Right lung (tissue), 2 donors: ENCODE measurements at regions not wholly inside any gene's neighbourhood (a gene's known extent, or its start where the extent isn't known, plus 50 kb on each side); places are given as distances from the start of the nearest gene placed in this dataset.
"Not testable (repeated sequence)": the region's sequence is repeated elsewhere in the genome, so short reads cannot be mapped to it uniquely, and the experiment has no call there.

Experiments
- DNase-seq, 2 donors: peaks; one replicate each; pipeline ENCODE4 v3.0.0-alpha.2; 2013

DNA sequence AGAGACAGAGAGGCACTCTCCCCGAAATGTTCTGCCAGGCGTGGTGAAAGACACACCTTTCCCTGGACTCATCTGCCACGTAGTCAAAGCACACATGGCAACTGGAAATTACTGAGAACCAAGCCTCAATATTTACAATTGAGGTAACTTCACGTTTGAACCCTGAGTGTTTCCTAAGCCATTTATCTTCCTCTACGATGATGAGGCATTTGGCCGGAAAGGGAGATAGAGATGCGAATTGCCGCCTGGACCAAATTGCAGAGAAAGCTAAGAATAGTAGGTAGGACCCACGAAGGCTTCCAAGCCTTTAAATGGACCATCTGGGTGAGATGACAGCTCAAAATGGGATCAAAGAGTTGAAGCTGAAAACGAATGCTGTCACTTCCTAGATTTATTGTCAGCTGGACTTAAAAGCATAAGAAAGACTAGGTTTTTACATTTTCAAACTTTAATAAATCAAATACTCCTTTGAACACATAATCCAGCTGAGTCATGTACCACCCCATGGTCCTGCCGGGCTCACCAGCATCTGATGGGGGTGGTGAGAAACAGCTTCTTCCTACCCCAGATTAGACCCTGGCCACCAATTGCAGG, 135.6 kb upstream of the LYZL2 start:
- no peak for DNase-seq

DNA sequence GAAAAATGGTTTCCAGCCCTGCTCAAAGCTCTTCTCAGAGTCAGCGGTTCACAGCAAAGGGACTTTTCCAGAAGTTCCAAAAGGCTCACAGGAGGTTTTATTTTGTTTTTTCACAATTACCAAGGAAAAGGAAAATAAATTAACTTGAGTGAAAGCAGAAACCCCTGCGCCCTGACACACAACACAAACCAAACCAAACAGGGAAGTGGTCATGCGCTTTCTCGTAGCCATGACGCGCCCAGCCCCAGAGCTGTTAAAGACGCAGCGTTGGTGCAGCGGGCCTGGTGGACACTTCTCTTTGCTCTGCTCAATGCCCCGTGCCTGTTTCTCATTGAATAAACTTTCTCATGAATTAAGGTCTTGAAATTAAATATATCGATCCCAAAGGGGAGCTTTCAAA, 134.4 kb upstream of the LYZL2 start:
- DNase-seq, result no peak

DNA sequence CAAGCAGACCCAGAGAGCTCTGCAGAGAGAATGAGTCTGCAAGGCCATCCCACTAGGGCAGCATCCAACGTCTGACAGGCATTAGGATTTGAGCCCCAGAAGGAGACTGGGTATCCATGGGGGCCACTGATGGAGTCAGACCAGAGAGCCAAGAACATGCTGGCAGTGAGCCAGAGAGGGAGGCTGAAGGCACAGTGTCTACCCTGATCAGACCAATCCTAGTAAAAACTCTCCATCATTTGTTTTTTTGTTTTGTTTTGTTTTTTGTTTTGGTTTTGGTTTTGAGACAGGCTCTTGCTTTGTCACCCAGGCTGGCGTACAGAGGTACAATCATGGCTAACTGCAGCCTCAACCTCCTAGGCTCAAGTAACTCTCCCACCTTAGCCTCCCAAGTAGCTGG, 133.1 kb upstream of the LYZL2 start:
- no peak for DNase-seq

DNA sequence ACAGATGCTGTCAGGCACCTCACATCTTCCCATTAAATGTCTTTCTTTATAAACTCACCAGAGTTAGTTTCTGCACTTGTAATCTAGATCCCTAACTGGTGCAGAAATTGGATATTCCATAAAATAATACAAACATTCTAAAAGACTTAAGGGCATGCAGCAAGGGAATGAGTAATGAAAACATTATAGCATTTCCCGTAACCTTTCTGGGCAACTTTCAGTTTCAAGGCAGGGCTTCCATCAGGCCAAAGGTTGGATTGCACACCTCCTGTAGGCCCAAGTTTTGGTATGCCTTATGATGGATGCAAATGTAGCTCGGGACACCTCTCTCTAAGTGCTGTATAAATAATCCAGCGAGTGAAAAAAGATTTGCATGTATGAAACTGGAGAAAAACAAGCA, 129.9 kb upstream of the LYZL2 start:
- DNase-seq, result no peak

DNA sequence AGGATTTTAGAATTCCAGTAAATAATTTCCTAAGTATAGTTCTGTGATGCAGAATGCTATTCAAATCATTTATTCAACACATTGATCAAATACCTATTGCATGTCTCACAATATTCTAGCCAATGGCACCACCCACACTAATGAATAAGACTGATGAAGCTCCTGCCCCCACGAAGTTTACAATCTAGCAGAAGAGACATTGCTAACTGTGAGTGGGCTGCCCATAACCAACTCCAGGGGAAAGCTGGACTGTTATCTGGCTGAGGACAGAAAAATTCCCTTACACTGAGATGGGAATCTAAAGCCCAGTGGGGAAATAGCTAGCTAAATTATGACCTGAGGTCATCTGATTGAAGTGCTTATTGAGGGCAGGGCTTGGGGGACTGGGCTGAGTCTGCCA, 128.8 kb upstream of the LYZL2 start:
- DNase-seq, result no peak

DNA sequence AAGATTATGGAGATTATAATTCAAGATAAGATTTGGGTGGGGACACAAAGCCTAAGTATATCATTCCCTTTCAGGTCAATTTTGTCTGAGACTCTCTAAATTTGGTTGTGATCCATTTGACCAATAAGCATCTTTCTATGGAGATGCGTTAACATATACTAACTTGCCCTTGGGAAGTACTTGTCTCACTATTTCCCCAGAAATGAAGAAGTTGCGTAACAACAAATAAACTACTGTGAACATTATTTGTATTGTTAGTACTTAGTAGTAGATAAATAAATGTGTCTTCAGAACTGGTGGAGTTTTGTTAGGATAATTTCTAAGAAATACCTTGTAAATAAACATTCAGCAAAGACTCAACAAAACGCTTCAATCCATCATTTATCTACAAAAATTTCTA, 127.3 kb upstream of the LYZL2 start:
- DNase-seq, result no peak

DNA sequence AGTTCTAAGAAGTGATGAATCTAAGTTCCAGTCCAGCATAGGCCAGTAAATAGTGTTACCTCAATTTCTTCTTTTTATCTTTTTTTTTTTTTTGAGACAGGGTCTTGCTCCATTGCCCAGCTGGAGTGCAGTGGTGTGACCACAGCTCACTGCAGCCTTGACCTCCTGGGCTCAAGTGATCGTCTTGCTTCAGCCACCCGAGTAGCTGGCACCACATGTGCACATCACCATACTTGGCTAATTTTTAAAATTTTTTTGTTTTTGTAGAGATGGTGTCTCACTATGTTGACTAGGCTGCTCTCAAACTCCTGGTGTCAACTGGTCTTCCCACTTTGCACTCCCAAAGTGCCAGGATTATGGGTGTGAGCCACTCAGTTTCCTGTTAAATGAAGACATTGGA, 126.6 kb upstream of the LYZL2 start:
- DNase-seq, result no peak

DNA sequence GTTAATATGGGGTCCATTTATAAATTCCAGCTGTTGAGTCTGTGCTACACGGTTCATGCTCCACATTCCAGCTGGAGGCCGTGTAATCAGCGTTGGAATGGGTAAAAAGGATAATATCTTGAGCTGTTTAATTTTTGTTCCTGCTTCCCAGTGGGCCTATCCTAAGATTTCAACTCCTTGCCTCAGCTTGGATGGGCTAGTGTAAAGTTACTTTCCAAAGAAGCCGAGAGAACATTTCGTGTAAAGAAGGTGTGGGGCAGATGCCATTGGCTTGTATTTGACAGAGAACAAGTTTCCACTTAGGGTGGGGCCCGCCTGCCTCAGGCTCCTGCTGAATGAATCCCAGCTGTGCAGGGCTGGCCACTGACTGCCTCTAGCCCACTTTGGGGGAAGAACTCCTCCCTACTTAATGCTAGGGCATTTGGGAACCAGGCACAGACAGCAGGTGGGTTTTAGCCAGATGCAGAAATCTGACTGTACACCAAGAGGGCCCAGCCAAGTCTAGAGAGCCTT, 125.9 kb upstream of the LYZL2 start:
- no peak for DNase-seq

DNA sequence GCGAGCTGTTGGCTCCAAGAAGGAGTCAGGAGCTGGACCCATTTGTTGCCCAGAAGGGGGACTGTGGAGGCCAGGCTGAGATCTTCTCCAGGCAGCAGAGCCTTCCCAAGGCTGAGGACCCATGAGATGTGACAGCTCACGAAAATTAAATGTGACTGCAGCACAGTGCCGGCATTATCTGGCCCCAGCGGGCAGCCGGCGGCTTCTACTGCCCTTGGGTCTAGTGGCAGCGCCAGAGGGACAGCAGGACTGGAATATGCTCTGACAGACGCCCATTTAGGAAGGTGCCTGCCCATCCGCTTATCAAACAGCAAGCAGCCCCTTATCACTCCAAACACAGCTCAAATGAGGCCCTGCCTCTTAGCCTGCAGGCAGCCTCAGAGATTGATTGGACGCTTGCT, 122.9 kb upstream of the LYZL2 start:
- DNase-seq, result no peak

DNA sequence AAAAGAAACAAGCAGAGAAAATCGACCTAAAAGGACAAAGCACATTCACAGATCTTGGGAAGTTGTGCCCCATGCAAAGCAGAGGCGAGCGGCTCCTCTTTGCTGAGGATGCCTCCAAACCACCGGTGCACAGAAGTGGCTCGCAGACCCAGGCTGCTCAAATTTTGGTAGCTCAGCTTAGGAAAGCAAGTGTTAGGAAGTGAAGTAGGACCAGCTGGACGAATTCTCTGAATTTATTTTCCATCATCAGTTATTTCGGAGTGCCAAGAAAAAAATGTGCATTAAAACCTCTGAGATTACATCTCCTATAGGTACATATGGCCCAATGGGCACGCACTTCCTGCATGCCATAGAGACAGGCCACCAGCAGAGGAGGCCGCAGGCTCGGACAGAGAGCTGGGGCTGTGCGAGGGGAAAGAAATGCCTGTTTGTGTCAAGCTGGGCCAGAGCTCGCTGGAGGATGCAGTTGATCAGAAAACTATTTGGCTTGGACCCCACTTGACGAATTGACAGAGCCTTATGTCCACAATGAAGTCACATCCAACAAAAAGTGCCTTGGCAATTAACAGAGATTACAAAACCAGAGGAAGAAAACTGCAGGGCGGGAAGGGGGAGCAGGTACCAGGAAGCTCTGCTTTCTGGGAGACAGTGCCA, 122.3 kb upstream of the LYZL2 start:
- DNase-seq, result peak; percentile 23 to 26

DNA sequence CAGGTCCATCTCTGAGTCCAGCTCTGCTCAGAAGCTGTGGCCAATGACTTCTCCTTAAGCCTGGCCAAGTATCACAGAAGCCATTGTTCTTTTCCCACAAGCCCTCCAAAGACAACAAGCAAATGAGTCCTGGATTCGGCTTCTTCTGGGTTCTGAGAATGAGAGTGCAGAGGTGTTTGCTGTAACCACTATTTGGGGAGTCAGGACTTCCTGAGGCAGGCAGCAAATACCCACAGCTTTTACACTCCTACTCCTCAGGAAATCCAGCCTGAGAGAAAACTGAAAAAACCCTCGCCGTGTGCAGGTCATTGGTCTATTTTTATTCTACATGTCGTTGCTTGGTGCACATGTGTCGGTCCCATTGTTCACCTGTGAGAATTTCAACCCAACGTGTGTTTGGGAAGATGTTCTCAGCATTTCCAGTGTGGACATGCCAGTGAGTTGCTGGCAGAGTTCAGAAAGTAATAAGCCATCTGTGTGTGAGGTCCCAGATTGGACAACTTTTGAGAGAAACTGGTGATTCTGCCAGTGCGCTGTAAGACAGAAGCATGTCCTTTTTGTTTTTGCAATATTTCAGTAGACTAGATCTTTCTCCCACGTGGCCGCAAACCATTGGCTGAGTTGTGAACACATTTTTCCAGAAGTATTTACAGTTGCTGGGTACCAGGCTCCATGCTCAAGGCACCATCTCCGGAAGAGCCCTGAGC, 121.6 kb upstream of the LYZL2 start:
- DNase-seq, result no peak

DNA sequence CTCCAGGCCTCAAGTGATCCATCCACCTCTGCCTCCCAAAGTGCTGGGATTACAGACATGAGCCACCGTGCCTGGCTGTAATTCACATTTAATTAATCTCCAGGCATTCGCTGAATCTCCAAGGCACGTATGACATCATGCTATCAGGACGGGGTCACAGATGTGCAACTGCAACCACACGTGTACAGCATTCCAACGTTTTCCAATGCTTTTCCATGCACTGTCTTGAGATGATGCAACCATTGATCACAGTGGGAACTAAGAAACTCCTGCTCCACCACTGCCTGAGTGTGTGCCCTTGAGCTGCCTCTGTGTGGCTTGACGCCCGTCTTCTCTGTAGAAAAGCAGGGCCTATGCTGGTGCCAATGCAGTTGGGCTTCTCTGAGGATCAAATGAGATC, 119.8 kb upstream of the LYZL2 start:
- no peak for DNase-seq

DNA sequence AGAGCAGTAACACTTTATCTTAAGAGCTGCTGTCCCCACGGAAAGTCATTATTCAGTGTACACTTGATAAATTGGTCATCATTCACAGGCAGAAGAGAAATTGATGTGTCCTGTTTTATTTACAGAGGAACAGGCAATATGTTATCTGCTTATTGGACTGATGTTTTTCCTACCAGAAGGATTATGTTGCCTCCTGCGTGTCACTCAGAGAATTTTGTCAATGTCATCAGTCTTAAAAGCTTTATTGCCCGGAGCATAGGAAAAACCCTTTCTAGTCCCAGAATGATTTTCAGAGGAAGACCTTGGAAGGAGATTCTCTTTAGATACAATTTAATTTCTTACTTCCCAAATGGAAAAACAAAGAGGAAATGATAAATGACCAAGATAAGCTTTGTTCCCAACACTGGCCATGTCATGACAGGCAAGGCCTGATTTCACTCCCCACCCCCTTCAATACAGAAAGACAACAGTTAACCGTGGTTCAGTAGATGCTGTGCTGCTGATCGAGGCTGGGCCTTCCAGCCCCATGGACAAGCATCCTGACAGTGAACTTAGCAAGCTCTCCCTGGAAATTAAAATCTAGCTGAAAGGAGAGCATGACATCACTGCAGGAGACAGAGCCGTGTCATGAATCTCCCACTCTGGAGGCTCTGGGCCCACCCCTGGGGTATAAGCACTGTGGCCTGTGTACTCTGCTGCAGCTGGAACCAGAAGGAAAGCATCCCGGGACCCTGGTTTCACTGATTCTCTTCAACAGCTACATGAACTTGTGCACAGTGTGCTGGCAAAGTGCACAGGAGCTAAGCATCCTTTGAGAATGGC, 118.8 kb upstream of the LYZL2 start:
- no peak for DNase-seq

DNA sequence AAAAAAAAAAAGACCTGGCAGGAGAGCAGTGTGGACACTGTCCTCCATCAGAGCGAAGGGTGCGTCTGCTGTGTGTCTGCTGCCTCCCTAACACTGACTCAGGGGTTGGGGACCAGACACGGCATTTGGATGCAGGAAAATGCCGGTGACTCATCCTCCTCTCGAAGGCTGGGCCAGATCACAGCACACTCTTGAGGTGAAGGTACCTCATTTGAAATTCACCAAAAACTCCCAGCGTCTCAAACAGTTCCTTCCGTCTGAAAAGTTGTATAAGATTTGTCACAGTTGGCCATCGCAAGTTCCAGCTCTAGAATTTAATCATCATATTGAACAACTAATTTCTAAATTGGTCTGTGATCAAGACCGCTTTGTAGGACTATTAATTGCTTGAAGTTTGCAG, 118.1 kb upstream of the LYZL2 start:
- no peak for DNase-seq

DNA sequence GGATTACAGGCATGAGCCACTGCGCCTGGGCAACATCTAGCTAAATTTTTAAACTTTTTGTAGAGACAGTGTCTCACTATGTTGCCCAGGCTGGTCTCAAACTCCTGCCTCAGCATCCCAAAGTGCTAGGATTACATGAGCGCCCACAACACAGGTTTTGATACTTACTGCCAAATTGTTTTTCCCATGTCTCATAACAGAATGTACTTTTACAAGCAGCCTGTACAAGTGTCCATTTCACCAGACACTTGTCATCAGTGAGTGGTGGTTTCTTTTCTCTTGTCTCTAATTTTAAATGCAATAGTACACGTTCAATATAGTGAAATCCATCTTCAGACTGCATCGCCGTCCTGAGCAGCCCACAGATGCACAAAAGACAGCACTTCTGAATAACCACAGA, 116.4 kb upstream of the LYZL2 start:
- no peak for DNase-seq

DNA sequence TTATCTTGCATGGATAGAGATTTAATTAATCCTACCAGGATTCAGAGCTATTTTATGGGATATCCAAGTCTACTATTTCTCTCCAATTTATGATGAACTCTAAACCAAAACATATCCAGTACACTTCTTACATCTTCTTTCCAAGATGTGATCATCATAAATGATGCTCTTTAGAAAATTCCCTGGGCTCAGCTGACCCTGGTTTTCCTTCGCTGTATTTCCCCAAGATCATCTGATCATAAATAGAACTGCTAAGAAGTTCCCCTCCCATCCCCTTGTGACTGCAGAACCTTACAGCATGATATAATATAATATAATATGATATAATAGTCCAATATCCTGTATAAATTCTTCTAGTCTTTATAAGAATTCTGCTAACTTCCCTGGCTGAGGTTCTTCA, 114.6 kb upstream of the LYZL2 start:
- DNase-seq, result no peak

DNA sequence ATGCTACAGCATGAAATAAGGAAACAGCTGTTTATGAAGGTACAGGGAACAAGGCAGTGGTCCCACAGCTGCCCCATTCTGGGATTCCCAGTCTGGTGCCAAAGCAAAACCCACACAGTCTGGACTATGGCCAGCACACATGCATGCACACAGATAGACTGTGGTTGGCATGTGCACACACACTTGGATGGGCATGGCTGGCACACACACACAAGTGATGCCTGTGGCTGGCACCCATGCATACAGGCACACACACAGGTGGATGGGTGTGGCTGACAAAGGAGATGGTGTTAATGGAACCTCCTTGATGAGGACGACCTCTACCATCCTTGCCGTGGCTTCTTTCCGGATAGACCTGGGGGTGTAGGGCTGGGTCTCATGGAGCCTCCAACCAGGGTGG, 114.0 kb upstream of the LYZL2 start:
- no peak for DNase-seq

DNA sequence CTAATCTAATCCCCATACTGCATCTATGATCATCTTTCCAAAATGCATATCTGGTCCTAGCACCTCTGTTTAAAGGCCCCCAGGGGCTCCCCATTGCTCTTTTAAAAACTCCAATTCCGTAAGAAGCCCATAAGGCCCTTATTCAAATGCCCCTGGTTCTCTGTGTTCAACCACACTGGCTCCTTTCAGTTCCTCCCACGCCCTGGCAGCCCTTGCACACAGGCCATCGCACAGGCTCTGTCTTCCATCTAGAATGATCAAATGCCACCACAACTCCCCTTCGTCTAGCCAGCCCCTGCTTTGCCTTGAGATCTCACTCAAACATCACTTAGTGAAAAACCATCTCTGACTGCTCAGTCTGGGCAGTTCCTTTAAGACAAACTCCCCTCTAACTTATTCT, 112.9 kb upstream of the LYZL2 start:
- no peak for DNase-seq

DNA sequence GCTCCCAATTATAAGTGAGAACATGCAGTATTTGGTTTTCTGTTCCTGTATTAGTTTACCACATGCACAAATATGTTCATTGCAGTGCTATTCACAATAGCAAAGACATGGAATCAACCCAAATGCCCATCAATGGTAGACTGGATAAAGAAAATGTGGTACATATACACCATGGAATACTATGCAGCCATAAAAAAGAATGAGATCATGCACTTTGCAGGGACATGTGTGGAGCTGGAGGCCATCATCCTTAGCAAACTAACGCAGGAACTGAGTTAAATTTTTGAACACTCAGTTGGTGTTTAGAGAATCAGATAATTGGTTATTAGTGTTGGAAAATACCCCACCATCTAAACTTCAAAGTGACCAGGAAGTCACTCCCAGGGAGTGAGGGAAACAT, 111.2 kb upstream of the LYZL2 start:
- not testable (repeated sequence) for DNase-seq

DNA sequence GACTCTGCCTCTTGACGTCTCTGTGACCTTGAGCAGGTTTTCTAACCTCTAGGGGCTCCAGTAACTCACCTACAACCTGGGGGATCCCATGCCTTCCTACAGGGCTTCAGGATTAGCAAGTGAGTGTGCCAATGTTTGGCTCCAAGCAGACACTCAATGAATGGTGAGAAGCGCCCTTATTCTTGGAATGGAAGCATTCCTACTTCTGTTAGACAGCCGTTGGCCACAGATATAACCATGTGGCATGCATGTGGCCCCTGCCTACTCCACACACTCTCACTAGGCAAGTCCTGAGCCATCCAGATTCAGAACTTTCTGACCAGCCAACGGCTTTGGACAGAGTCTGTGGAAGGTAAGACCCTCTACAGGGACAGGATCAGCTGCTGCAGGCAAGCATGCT, 108.9 kb upstream of the LYZL2 start:
- DNase-seq, result no peak

DNA sequence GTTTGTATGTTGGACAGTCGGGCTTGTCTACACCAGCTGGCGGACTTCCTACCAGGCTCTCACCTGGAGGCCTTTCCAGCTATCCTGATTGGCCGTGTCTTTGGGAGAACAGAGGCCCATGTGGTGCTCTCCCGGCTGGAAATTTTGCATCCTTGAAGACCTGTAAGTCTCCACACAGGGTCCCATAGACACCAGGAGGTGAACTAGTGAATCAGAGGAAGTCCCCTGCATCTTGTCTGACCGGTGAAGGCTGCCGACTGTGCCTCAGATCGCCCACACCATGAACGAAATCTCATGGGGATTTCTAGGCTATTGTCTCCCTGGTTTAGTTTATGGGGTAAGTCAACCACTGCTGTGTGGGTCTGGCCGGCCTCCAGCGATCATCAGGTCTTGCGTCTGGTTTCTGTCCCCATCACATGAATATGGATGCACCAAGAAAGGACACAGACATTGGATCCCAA, 108.4 kb upstream of the LYZL2 start:
- no peak for DNase-seq

DNA sequence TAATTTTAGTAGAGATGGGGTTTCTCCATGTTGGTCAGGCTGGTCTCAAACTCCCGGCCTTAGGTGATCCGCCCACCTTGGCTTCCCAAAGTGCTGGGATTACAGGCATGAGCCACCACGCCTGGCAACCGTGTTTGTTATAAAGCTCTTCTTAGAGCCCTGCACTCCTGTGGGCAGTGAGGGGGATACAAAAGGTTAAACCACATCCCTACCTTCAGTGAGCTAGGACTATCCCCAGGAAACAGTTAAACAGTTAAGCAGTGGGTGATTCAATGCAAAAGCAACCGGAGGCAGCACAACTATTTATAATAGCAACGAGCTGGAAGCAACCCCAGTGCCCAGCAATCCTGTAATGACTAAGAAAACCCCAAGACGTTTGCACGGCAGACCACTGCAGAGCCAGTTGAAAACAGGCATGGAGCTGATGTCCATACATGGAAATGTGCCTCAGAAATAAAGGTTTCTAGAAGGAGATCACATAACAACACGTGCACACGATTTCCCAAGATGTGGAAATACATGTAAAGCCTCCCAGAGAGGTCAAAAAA, 107.2 kb upstream of the LYZL2 start:
- DNase-seq, result no peak
